ENCODE measurements at regions not wholly inside any gene's neighbourhood (a gene's known extent, or its start where the extent isn't known, plus 50 kb on each side); places are given as distances from the start of the nearest gene placed in this dataset.

DNA sequence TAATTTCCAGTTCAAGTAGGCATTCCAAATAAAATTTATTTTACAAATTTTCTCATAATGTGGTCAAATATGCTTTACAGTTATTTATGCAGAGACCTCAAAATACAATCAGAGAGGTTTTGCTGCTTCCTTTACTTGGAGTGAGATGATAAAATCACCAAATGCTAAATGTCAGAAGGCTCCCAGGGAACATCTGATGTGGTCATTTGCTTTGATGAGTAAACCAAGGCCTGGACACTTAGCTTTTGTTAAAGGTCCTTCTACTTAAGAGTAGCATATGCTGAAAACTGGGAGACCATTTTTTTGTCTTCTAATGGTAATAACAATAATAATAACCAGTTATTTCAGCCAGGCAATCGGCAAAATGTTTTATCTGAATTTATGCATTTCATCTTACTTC, 60.6 kb upstream of the AKR1E2 start:
- TF ChIP-seq POLR2AphosphoS5 (IDR thresholded peaks at IDR 0.05; ENCODE audit: low read depth, low read length) (no peak), POLR2A (IDR thresholded peaks at IDR 0.05; ENCODE audit: low read depth, low read length) (no peak), TAF1 (IDR thresholded peaks at IDR 0.05; ENCODE audit: low read depth, low read length) (no peak), PAX5 (IDR thresholded peaks at IDR 0.05; ENCODE audit: insufficient read depth, low read length, severe bottlenecking) (no peak)
